HG03095 (cell line): ENCODE measurements at regions not wholly inside any gene's neighbourhood (a gene's known extent, or its start where the extent isn't known, plus 50 kb on each side); places are given as distances from the start of the nearest gene placed in this dataset.
"Not testable (repeated sequence)": the region's sequence is repeated elsewhere in the genome, so short reads cannot be mapped to it uniquely, and the experiment has no call there.

ENCODE experiments used
- ATAC-seq: cut with Tn5 transposase; IDR thresholded peaks from one replicate; pipeline ENCODE4 v1.9.1; 2021; ENCODE audit warnings: moderate library complexity; ENCODE audit not compliant: unreplicated experiment

DNA sequence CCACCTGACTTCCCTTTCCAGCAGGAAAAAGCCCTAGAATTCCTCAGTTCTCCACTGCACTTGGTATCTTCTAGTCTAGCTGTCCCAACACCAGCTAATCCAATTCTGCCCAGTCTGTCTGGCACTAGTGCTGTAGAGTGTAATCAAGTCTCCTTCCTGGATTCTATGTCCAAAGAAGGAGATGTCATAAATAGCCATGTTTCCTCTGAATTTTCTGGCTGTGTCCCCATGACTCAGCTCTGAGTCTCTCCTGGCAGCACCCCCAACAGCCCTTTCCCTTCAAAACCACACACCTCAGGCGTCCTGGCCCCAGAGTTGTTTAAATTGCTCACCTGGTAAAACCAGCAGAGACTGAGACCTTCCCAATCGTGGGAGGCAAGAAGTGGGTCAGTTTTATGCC, 197.2 kb downstream of the GRXCR1 start:
- no peak for ATAC-seq

DNA sequence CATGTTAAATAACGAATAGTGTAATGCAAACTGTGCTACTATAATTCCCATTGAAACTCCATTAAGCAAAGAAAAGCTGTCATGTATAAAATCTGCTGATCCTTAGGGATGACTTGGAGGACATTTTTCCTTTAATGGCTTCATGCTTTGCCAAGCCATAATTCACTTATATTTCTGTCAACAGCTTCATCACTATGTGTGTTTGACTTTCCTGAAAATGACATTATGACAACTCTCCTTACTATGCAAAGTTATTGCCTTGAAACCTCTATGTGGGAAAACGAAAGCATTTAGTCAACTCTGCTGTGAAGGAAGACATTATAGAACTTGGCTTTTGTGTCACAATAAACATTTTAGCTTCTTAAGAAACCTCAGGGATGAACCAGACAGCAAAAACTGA, 210.5 kb downstream of the GRXCR1 start:
- no peak for ATAC-seq

DNA sequence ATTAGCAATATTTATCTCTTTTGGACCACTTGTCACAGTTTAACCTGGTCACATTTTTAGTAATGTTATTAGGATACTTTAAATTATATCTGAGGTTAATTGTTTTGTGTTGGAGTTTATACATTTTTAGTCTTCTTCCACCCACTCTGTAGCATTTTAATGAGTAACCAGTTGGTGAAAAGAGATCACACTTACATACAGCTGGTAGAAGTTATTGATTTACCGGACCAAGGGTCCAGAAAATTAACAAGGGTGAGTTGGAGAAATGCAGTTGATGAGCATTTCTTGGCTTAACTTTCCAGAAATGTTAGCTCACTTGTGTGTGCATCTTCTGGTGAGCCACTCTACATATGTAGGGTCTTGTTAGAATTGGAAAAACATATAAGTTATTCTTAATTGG, 219.6 kb downstream of the GRXCR1 start:
- ATAC-seq = no peak

DNA sequence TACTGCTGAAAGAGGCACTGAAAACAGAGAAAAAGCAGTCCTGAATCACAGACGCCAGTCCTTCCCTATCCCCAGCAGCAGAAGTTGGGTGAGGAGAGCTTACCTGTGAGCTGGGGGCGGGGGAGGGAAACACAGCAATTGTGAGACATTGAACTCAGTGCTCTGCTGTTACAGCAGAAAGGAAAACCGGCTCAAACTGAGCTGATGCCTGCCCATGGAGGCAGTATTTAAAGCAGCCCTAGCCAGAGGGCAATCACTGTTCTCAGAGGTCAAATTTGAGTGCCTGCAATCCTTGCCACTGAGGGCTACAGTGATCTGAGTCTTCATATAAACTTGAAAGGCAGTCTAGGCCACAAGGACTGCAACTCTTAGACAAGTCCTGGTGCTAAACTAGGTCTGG, 220.7 kb downstream of the GRXCR1 start:
- ATAC-seq = no peak

DNA sequence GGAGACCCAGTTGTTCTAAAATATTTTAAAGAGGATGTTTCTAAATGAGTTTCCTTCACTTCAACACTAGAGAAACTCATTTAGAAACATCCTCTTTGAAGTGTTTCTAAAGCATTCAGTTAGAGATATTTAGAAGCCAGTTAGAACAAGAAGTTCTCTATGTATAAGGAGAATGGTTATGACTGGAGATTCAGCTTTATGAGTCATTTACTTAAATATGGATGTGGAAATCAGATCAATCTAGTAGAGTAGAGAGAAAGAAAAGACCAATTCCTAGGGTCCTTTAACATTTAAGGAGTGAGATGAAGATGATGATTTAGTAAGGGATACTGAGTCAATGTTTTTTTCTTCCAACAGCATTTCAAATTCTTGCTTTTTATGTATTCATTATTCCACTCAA, 234.1 kb downstream of the GRXCR1 start:
- ATAC-seq = no peak

DNA sequence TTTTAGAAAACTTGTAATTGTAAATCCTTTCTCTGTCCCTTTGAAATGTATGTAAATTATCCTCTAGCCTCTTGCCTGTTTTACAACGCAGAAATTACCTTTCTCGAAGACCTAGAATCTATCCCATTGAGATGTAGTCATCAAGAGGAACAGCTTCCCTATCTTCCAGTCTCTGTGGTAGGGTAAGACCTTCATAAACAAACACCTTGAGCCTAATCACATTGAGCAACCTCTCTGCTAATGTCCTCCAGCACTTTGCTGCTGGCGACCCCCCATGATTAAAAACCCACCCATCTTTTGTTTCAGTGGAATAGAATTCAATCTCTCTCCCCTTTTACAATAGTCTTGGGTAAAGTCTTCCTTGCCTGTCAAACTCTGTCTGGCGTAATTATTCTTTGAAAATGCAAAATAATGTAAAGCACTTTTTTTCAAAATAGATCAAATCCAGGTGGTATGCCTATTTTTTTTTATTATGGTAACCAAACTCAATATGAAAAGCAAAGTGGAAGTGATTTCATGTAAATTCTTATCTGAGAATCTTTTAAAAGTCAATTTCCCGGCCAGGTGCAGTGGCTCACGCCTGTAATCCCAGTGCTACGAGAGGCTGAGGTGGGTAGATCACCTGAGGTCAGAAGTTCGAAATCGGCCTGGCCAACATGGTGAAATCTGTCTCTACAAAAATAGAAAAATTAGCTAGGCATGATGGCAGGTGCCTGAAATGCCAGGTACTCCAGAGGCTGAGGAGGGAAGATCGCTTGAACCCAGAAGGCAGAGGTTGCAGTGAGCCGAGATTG, 237.9 kb downstream of the GRXCR1 start:
- ATAC-seq = no peak

DNA sequence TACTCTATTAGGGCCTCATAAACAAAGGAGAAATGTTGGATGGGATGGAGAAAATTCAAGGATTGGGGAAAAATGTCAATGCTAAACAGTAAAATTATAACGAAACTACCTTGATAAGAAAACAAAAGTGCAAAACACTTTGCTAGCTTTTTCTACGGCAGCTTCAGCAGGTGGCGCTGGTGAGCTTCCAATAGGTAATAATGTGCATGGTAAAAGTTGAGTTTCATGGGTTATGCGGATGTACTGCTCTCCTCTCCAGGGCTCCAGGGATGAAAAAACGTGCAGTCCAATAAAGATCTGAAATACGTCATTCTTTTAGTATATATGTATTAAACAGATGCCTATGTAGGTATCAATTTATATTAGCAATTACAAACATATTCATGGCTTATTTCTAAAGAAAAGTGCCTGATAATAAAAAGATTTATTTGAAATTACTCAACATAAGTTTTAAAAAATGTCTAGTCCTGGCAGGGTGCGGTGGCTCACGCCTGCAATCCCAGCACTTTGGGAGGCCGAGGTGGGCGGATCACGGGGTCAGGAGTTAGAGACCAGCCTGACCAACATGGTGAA, 239.6 kb downstream of the GRXCR1 start:
- ATAC-seq = no peak

DNA sequence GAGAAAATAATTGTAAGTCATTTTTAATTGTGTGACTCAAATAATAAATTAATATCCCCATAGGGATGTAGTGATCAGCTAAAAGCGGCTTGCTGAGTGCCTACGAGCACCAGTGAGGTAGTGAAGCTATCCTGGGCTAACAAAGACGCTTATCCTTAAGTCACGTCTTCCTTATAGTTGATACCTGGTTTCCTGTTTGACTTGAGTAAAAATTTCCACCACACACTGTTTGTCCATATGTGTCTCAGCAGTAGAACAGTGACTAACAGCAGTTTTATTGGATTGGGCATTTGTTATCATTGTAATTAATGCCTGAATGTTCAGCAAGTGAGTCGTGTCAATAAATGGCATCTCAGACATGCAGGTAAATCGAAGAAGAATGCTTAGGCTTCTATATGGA, 241.1 kb downstream of the GRXCR1 start:
- ATAC-seq = no peak

DNA sequence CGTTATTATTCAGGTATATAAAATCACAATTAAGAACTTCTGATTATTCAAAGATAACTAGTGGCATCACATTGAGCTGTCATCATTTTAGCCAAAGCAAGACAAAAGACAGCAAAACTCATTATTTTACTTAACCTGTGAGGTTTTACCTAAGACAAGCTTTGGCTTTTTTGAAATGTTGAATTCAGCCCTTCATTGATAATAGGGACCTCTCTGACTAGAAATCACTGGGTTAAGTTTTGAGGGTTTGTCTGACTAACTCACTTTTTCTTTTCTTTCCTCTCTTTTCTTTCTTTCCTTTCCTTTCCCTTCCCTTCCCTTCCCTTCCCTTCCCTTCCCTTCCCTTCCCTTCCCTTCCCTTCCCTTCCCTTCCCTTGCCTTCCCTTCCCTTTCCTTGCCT, 244.2 kb downstream of the GRXCR1 start:
- no peak for ATAC-seq

DNA sequence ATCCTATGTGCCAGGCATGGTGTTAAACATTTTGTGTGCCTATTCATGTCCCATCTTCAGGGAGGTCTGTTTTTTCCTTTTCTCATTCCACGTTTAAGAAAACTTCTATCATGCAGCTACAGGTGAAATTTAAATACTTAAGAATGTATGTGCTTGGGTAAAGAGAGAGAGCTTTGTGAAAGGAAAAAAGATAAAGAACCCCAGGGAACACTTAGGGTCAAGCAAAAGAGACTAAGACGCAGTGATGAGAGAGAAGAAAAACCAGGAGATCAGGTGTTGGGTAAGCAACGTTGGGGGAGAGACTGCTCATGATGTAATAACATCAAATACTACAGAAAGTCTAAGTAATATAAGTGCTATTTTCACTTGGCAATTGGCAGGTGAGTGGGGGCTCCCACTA, 253.7 kb downstream of the GRXCR1 start:
- ATAC-seq = no peak

DNA sequence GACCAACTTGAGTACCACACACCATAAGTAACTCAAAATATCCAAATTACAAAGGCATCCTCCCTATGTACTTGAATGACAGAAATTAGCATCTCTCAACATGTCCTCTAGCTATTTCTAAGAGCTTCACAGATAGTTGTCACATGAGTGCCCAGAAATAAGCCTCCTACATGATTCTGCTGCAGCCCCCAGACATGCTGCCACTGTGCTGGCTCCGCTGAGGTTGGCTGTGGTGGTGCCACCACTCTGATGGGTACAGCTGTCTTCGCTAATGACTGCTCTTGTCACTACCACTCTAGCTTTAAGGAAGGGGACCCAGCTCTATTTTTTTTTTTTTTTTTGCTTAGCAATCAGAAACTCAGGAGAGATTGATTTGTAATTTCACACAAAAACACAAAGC, 256.0 kb downstream of the GRXCR1 start:
- ATAC-seq = no peak

DNA sequence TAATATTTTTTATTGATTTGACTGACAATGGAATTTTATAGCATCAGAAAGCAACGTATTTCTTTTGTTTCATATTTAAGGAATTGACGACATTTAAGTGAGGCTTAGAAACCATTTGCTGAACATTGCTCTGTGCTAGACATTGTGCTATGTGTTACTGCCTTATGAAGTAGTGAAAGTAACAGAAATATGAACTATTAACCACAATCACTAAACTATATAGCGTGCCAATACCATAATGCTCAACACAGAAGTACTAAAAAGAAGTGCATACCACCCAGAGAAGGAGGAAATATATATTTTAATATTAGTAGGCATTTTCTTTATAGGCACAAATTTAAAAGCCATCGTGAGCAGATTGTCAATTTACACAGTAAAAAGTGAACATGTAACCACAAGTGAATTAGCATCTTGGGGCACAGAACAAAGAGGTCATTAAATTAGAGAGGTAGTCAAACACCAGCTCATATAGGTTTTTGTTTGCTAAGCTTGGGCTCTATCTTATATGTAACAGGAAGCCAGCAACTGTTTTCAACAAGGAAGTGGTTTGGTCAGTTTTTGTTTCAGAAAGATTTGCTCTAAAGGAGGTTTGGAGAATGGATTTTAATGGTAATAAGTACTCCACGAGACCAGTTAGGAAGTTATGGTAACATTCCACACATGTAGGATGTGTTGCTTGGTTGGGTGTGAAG, 270.7 kb downstream of the GRXCR1 start:
- ATAC-seq = peak; percentile 57

DNA sequence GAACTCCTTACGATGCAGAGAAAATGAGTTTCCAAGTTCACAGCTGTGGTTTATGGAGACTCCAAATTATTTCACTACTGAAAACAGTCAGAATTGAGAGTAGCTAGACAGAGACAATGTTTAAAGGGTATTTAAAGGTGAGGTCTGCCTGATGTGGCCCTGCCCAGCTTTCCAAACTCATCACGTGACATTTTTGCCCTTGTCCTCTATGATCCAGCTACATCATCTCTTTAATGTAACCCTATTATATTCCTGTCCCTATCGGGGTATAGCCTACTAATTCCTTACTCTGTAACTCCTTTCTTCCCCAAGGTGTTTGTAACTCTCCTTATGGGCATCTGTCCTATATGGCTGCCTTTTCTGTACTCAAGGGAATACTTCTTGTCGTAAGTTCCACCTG, 297.2 kb downstream of the GRXCR1 start:
- no peak for ATAC-seq

DNA sequence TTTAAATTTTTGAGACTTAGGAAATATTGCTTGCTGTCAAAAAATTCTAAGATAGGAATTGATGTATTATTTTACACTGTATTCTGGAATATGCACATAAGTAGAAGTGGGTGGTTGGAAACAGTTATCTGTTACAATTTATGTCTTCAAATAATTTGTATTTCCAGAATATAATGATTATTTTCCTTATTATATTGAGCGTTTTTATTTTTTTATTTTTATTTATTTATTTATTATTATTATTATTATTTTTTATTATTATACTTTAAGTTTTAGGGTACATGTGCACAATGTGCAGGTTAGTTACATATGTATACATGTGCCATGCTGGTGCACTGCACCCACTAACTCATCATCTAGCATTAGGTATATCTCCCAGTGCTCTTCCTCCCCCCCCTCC, 320.1 kb downstream of the GRXCR1 start:
- ATAC-seq = not testable (repeated sequence)

DNA sequence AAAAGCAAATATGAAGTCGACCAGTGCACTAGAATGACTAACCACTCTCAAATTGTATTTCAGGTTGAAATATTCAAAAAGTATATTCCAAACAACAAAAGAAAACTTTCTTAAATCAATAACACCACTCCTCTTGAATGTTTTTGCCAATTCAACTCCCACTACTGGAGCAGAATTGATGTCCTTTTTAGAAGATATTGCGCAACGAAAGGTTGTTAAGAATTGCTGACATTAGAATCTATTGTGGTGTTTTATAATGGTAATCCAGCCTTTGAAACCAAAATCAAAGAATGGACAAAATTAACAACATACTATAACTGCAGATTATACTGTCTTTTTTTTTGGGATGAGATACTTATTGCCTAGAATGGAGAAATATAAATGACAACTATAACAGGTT, 331.3 kb downstream of the GRXCR1 start:
- no peak for ATAC-seq

DNA sequence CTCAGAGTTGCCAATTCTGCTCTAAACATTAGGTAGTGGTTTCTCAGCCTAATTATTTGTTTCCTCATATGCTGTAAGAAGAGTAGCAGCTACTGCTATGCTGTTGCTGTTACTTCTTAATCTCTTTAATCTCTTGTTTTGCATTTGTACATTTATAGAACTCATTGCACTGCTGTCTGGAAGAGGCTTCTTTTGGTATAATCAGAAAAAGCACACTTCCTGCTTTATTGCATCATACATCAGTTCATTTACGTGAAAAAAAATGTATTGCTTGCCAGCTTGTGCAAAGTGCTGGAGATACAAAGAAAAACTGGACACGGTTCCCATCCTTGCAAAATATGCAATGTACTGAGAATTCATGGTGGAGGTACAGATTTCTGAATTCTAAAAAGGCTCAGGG, 332.0 kb downstream of the GRXCR1 start:
- ATAC-seq = no peak

DNA sequence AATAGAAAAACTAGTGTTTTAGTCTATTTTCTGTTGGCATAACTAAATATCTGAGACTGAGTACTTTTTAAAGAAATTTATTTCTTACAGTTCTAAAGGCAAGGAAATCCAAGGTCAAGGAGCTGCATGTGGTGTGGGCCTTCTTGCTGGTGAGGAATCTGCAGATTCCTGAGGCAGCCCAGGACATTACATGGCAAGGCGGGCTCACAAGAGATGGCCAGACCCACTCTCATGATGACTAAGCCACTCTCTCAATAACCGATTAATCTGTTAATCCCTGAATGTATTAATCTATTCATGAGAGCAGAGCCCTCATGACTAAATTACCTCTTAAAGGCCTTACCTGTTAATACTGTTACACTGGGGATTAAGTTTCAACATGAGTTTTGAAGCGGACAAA, 340.8 kb downstream of the GRXCR1 start:
- ATAC-seq = no peak

DNA sequence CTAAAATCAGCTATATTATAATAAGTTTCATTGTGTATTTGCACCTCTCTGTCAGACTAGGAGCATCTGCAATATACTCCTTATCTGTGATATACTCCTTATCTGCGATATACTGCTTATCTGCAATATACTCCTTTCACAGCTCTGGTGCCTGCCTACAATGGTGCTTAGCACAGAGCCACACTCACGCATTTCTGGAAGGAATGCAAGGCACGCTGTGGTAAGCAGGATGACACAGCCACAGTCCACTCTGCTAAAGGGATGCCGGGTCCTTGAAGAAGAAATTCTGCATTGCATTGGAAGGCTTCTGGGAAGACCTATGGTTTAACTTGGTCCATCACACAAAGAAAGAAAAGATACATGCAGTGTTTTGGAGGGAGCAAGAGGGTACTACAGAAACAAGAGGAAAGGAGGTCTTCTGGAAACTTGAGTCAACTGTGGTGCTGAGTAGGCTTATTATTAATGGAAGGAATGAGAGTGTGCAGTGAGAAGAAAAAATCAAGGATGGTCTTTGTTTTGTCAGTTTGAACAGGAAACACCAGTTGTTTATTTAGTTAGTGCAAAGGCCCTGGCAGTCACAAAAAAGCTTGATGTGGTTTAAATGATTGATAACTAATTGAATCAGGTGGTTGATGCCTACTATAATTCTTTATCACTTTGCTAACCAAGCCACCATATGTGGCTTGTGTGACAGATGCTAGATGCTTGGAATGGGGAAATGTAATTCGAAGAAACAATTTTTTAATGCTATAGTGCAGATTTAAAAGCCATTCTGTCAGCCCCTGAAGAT, 342.3 kb downstream of the GRXCR1 start:
- ATAC-seq = no peak

DNA sequence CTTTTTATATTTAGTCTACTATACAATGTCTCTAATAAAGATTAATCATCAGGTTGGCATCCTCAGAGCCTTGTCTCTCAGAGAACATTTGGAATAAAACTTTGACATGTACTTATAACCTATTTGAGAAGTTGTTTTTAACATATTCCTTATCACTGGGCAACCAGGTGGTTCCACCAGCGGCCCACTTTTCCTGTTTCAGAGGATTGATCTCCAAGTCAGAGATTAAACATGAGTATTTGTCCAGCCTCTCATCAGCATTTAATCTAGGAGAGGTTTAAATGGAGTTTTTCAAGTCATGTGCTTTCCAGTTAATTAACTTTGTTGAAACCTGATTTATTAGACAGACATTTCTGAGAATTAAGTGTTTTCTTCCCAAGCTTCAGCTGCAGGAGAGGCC, 345.5 kb downstream of the GRXCR1 start:
- no peak for ATAC-seq

DNA sequence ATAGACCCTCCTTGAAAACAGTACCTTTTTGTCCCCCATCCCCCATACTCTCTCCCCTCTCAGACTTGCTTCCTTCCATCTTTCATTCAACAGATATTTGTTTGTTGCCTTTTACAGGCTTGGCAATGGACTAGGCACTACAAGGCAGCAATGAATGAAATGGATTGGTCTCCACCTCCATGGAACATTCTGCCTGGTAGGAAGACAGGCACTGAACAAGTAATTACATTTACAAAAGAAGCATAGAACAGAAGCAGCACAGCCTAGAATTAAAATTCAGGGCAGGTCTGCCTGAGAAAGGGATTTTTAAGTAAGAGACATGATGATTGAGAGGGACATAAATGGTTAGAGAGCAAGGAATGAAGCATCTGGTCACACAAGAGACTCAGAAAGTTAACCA, 346.1 kb downstream of the GRXCR1 start:
- no peak for ATAC-seq

DNA sequence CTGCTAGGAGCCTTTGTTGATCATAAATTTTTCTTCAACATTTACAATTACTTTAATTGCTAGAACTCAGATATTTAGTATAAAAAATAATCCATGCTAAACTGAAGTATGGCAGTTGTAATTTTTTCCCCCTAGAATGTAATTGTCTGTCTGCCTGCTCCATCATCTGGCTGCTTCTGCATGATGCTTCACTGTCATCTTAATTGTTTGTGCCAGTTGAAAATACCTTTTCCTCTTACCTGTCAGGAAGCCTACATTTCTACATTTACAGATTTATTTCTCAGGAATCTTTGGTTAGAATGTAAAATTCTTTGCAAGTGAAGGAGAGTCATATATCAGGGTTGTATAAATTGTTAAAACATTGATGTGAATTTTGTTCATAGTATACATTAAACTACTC, 348.6 kb downstream of the GRXCR1 start:
- ATAC-seq = no peak

DNA sequence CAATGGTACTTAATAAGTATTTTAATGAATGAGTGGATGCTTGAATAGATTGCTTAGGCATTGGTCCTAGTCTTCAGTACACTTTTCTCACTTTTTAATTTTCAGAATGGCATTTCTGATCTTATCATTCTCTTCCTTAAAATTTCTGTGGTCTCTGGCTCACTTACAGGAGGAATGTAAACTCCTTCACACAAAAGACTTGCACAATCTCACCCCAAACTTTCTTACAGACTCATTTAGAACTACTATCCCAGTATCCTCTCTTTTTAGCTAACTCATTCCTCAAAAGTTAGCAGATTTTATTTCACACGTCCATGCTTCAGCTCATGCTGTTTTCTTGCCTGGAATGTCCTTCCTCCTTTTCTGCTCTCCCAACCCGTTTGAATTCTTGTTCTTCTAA, 350.1 kb downstream of the GRXCR1 start:
- no peak for ATAC-seq
